Activated B cell treated with CpG ODN at 0.5 μM for 24 hours (primary cell): ENCODE measurements at regions not wholly inside any gene's neighbourhood (a gene's known extent, or its start where the extent isn't known, plus 50 kb on each side); places are given as distances from the start of the nearest gene placed in this dataset.

Experiments
- ATAC-seq: fragments of 200-7000 bp; cut with Tn5 transposase; one replicate; pipeline ENCODE4 v1.10.0; 2021; ENCODE audit warnings: low read depth, mild to moderate bottlenecking, moderate library complexity
- CTCF ChIA-PET: fragments of 350-600 bp; sonication (Branson Sonifier 250); formaldehyde crosslinking; loops from one replicate; lab custom pipeline; 2021; ENCODE audit warnings: antibody characterized with exemption; lab: Charles Lee
- POLR2A ChIA-PET: fragments of 350-600 bp; sonication (Branson Sonifier 250); formaldehyde crosslinking; loops from one replicate; lab custom pipeline; 2021; ENCODE audit warnings: antibody characterized with exemption; lab: Charles Lee
- DNase-seq: peaks from one replicate; pipeline ENCODE4 v3.0.0; 2022
- H3K27ac Mint-ChIP-seq: one replicate; pipeline ENCODE4 v1.8.0; 2020; ENCODE audit warnings: mixed read lengths
- H3K27me3 Mint-ChIP-seq: one replicate; pipeline ENCODE4 v1.8.0; 2021; ENCODE audit warnings: mixed read lengths
- H3K36me3 Mint-ChIP-seq: one replicate; pipeline ENCODE4 v1.8.0; 2021; ENCODE audit warnings: low read depth, mixed read lengths
- H3K4me1 Mint-ChIP-seq: one replicate; pipeline ENCODE4 v1.8.0; 2021; ENCODE audit warnings: mixed read lengths
- H3K4me3 Mint-ChIP-seq: one replicate; pipeline ENCODE4 v1.8.0; 2020; ENCODE audit warnings: mild to moderate bottlenecking, mixed read lengths
- H3K9me3 Mint-ChIP-seq: one replicate; pipeline ENCODE4 v1.8.0; 2020; ENCODE audit warnings: mixed read lengths
- intact Hi-C: fragments of 100-400 bp; cut with micrococcal nuclease; formaldehyde crosslinking; loops from one replicate; pipeline ENCODE4 v1.15.1; 2024
- TF ChIP-seq, protein P1 (sequence below): fragments of 200-600 bp; IDR thresholded peaks from one replicate; pipeline ENCODE4 v1.8.0; 2022; ENCODE audit warnings: antibody characterized with exemption, mild to moderate bottlenecking

GRCh38 chr7:138400400-138400886, 59.6 kb upstream of the TRIM24 start:
- Mint-ChIP-seq H3K27ac (no peak overlapping the region), H3K9me3 (no peaks in the 10 kb centered on the region), H3K4me3 (no peak overlapping the region), H3K36me3 (no peaks in the 10 kb centered on the region), H3K27me3 (no peaks in the 10 kb centered on the region), H3K4me1 (no peaks in the 10 kb centered on the region)
- ATAC-seq (no peak), DNase-seq (no peak)
- ChIA-PET CTCF (no interaction called here), POLR2A (no interaction called here)
- TF ChIP-seq, protein P1, sequence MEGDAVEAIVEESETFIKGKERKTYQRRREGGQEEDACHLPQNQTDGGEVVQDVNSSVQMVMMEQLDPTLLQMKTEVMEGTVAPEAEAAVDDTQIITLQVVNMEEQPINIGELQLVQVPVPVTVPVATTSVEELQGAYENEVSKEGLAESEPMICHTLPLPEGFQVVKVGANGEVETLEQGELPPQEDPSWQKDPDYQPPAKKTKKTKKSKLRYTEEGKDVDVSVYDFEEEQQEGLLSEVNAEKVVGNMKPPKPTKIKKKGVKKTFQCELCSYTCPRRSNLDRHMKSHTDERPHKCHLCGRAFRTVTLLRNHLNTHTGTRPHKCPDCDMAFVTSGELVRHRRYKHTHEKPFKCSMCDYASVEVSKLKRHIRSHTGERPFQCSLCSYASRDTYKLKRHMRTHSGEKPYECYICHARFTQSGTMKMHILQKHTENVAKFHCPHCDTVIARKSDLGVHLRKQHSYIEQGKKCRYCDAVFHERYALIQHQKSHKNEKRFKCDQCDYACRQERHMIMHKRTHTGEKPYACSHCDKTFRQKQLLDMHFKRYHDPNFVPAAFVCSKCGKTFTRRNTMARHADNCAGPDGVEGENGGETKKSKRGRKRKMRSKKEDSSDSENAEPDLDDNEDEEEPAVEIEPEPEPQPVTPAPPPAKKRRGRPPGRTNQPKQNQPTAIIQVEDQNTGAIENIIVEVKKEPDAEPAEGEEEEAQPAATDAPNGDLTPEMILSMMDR: no peak
- intact Hi-C loops: no loop called here

DNA sequence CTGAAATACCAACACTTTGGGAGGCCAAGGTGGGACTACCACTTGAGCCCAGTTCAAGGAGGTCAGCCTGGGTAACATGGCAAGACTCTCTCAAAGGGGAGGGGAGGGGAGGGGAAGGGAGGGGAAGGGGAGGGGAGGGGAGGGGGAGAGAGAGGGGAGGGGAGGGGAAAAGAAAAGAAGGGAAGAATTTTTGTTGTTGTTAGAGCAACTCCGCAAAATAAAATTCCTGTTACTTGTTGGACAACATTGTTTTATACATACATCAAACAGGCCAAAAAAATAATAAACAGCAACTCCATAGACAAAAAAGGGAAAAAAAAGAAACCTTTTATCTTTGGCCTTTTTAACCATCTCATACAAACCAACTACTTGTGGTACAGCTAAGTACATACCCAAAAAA, 57.3 kb upstream of the TRIM24 start:
- POLR2A ChIA-PET: no interaction called here
- Mint-ChIP-seq H3K27me3 (no peaks in the 10 kb centered on the region), H3K4me3 (no peak overlapping the region), H3K9me3 (no peaks in the 10 kb centered on the region), H3K27ac (no peak overlapping the region), H3K36me3 (no peaks in the 10 kb centered on the region), H3K4me1 (no peaks in the 10 kb centered on the region)
- intact Hi-C loops: no loop called here
- CTCF ChIA-PET: no interaction called here
- TF ChIP-seq, protein P1: no peak
- ATAC-seq: no peak
- DNase-seq: no peak

DNA sequence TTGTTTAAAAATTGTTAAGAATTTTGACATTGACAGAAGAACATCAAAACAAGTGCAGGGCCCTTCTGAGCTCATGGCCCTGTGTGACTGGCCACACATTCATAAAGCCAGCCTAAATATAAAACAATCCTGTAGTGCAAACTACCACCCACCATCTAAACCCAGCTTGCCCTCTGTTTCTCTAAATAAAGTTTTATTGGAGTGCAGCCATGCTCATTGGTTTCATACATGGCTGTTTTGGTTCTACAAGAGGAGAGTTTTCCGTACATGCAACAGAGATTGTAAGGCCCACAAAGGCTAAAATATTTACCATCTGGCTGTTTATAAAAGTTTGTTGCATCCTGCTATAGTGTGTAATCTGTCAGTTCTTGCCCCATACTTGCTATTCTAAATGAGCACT, 54.6 kb upstream of the TRIM24 start:
- H3K4me3 Mint-ChIP-seq: no peak overlapping the region
- H3K36me3 Mint-ChIP-seq: no peaks in the 10 kb centered on the region
- no peak for ATAC-seq
- H3K27ac Mint-ChIP-seq: no peak overlapping the region
- intact Hi-C loops: no loop called here
- H3K9me3 Mint-ChIP-seq: no peaks in the 10 kb centered on the region
- TF ChIP-seq, protein P1: no peak
- ChIA-PET POLR2A (interaction anchor here (0.5 kb wide), 1 partner anchor 13 kb away, joined by 6 read pairs; no protein-coding TSS in a partner anchor), CTCF (no interaction called here)
- H3K4me1 Mint-ChIP-seq: no peaks in the 10 kb centered on the region
- no peak for DNase-seq
- H3K27me3 Mint-ChIP-seq: no peaks in the 10 kb centered on the region

- ChIA-PET POLR2A (no interaction called here), CTCF (no interaction called here)
- Mint-ChIP-seq H3K27me3 (peaks cover under 1% of the 10 kb centered on the region), H3K4me3 (no peak overlapping the region), H3K9me3 (no peaks in the 10 kb centered on the region), H3K36me3 (no peaks in the 10 kb centered on the region), H3K4me1 (no peaks in the 10 kb centered on the region), H3K27ac (no peak overlapping the region)
- ATAC-seq (no peak), DNase-seq (no peak)
- TF ChIP-seq, protein P1: no peak
- intact Hi-C loops: no loop called here
Observed at GRCh38 chr7:138407792-138408191, 52.3 kb upstream of the TRIM24 start.
